ENCODE measurements at regions not wholly inside any gene's neighbourhood (a gene's known extent, or its start where the extent isn't known, plus 50 kb on each side); places are given as distances from the start of the nearest gene placed in this dataset.

GRCh38 chr1:47681735-47682134, 243.9 kb downstream of the FOXD2 start:
- H3K9me2 ChIP-seq (replicated peaks; ENCODE audit: low read depth, low read length) = no peaks in the 10 kb centered on the region
- no peaks in the 10 kb centered on the region for H3K4me1 ChIP-seq (ENCODE audit: insufficient read depth, low read length, poor library complexity, severe bottlenecking)
- H3F3A ChIP-seq (ENCODE audit: low read depth) = no peaks in the 10 kb centered on the region
- H3K9ac ChIP-seq (ENCODE audit: low read depth, low read length, poor library complexity, severe bottlenecking) = no peak overlapping the region
- H3K9me3 ChIP-seq (ENCODE audit: insufficient read depth, low read depth, low read length) = no peaks in the 10 kb centered on the region
- H3K4me3 ChIP-seq (ENCODE audit: low read length, poor library complexity, severe bottlenecking) = no peak overlapping the region
- H3K79me2 ChIP-seq (ENCODE audit: insufficient read depth, low read length) = no peaks in the 10 kb centered on the region
- H3K27me3 ChIP-seq (ENCODE audit: insufficient read depth, low read length, poor library complexity, severe bottlenecking) = no peaks in the 10 kb centered on the region
- no peak overlapping the region for H2AFZ ChIP-seq (ENCODE audit: low read length)
- H4K20me1 ChIP-seq (ENCODE audit: insufficient read depth, low read length, poor library complexity, severe bottlenecking) = no peaks in the 10 kb centered on the region
- no peak overlapping the region for H3K4me2 ChIP-seq (ENCODE audit: low read depth, low read length, poor library complexity, severe bottlenecking)
- no peak for TF ChIP-seq EZH2phosphoT487 (IDR thresholded peaks at IDR 0.05; ENCODE audit: borderline replicate concordance)
- TF ChIP-seq, protein P1, sequence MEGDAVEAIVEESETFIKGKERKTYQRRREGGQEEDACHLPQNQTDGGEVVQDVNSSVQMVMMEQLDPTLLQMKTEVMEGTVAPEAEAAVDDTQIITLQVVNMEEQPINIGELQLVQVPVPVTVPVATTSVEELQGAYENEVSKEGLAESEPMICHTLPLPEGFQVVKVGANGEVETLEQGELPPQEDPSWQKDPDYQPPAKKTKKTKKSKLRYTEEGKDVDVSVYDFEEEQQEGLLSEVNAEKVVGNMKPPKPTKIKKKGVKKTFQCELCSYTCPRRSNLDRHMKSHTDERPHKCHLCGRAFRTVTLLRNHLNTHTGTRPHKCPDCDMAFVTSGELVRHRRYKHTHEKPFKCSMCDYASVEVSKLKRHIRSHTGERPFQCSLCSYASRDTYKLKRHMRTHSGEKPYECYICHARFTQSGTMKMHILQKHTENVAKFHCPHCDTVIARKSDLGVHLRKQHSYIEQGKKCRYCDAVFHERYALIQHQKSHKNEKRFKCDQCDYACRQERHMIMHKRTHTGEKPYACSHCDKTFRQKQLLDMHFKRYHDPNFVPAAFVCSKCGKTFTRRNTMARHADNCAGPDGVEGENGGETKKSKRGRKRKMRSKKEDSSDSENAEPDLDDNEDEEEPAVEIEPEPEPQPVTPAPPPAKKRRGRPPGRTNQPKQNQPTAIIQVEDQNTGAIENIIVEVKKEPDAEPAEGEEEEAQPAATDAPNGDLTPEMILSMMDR (conservative IDR thresholded peaks at IDR 0.05; ENCODE audit: low read length) = no peak
- H3K36me3 ChIP-seq (ENCODE audit: insufficient read depth, low read length) = no peaks in the 10 kb centered on the region

DNA sequence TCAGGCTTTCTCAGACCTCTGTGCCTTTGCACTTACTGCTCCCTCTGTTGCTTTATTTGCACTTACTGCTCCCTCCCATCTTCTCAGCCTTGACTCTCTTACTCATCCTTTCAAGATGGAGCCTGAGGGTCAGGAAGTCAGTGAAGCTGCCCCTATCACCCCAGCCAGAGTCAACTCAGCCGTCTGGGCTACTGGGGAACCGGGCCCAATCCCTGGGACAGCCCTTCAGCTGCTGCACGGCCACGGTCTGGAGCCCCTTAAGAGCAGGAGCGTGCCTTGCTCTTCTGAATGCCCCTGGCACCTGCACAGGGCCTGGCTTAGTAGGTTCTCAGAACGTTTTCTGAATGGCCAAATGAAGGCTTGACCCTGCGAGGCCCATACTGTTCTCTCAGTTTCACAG, 244.4 kb downstream of the FOXD2 start:
- Histone ChIP-seq H3K27me3 (ENCODE audit: insufficient read depth, low read length, poor library complexity, severe bottlenecking) (no peaks in the 10 kb centered on the region), H2AFZ (ENCODE audit: low read length) (no peak overlapping the region), H3K4me3 (ENCODE audit: low read length, poor library complexity, severe bottlenecking) (no peak overlapping the region), H3K9me3 (ENCODE audit: insufficient read depth, low read depth, low read length) (no peaks in the 10 kb centered on the region), H3F3A (ENCODE audit: low read depth) (no peaks in the 10 kb centered on the region), H3K9me2 (replicated peaks; ENCODE audit: low read depth, low read length) (no peaks in the 10 kb centered on the region), H3K9ac (ENCODE audit: low read depth, low read length, poor library complexity, severe bottlenecking) (no peak overlapping the region), H3K36me3 (ENCODE audit: insufficient read depth, low read length) (no peaks in the 10 kb centered on the region), H3K4me2 (ENCODE audit: low read depth, low read length, poor library complexity, severe bottlenecking) (no peak overlapping the region), H3K79me2 (ENCODE audit: insufficient read depth, low read length) (no peaks in the 10 kb centered on the region), H4K20me1 (ENCODE audit: insufficient read depth, low read length, poor library complexity, severe bottlenecking) (no peaks in the 10 kb centered on the region), H3K4me1 (ENCODE audit: insufficient read depth, low read length, poor library complexity, severe bottlenecking) (no peaks in the 10 kb centered on the region)
- no peak for TF ChIP-seq EZH2phosphoT487 (IDR thresholded peaks at IDR 0.05; ENCODE audit: borderline replicate concordance)
- TF ChIP-seq, protein P1 (conservative IDR thresholded peaks at IDR 0.05; ENCODE audit: low read length) = no peak

GRCh38 chr1:47682786-47683350, 245.0 kb downstream of the FOXD2 start:
- Histone ChIP-seq H3K4me1 (ENCODE audit: insufficient read depth, low read length, poor library complexity, severe bottlenecking) (no peaks in the 10 kb centered on the region), H2AFZ (ENCODE audit: low read length) (no peak overlapping the region), H3K36me3 (ENCODE audit: insufficient read depth, low read length) (no peaks in the 10 kb centered on the region)

More at GRCh38 chr1:47682786-47683350, 245.0 kb downstream of the FOXD2 start:
- no peak for TF ChIP-seq EZH2phosphoT487 (IDR thresholded peaks at IDR 0.05; ENCODE audit: borderline replicate concordance)
- TF ChIP-seq, protein P1 (conservative IDR thresholded peaks at IDR 0.05; ENCODE audit: low read length) = no peak
- Histone ChIP-seq H3K9ac (ENCODE audit: low read depth, low read length, poor library complexity, severe bottlenecking) (no peak overlapping the region), H3F3A (ENCODE audit: low read depth) (no peaks in the 10 kb centered on the region), H3K9me2 (replicated peaks; ENCODE audit: low read depth, low read length) (no peaks in the 10 kb centered on the region), H4K20me1 (ENCODE audit: insufficient read depth, low read length, poor library complexity, severe bottlenecking) (no peaks in the 10 kb centered on the region), H3K27me3 (ENCODE audit: insufficient read depth, low read length, poor library complexity, severe bottlenecking) (no peaks in the 10 kb centered on the region), H3K79me2 (ENCODE audit: insufficient read depth, low read length) (no peaks in the 10 kb centered on the region), H3K4me3 (ENCODE audit: low read length, poor library complexity, severe bottlenecking) (no peak overlapping the region), H3K4me2 (ENCODE audit: low read depth, low read length, poor library complexity, severe bottlenecking) (no peak overlapping the region), H3K9me3 (ENCODE audit: insufficient read depth, low read depth, low read length) (no peaks in the 10 kb centered on the region)

Data from Loucy (cell line).